ENCODE measurements at regions not wholly inside any gene's neighbourhood (a gene's known extent, or its start where the extent isn't known, plus 50 kb on each side); places are given as distances from the start of the nearest gene placed in this dataset.

DNA sequence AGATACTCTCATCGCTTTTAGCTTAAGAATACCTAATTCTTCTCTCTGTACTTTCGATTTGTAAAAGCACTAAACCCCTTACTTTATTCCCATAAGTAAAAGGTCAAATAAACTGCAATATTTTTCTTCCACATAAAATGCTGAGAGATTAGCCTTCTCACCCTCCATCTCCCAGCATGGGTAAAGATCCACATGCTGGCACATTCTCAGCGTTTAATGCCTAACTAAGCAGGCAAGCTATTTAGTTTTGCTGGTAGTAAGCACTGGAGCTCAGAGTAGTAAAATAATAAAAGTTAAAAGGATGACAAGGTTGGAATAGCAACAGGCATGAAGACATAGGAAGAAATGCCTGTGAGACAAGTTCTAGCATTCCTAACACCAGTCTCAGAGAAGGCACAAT is 65.9 kb upstream of the NEBL start:
- DNase-seq (ENCODE audit: low read depth), result no peak

DNA sequence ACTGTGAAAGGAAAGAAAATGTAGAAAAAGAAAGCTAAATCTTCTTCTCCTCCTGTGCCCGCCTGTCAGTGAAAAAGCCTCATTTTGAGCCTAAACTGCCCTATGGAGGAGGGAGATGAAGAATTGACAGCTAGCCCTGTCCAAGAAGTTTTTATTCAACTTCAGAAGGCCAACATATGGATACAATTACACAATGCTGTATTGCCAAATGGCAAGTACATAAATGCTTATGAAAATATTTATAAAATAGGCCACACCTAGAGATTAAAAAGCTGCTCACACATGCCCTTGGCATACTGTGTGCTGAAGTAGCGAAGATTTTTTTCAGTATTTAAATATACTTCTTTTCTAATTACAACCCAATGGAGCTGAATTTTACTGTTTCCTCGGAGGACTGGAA is 65.1 kb upstream of the NEBL start:
- TF ChIP-seq, protein P1, sequence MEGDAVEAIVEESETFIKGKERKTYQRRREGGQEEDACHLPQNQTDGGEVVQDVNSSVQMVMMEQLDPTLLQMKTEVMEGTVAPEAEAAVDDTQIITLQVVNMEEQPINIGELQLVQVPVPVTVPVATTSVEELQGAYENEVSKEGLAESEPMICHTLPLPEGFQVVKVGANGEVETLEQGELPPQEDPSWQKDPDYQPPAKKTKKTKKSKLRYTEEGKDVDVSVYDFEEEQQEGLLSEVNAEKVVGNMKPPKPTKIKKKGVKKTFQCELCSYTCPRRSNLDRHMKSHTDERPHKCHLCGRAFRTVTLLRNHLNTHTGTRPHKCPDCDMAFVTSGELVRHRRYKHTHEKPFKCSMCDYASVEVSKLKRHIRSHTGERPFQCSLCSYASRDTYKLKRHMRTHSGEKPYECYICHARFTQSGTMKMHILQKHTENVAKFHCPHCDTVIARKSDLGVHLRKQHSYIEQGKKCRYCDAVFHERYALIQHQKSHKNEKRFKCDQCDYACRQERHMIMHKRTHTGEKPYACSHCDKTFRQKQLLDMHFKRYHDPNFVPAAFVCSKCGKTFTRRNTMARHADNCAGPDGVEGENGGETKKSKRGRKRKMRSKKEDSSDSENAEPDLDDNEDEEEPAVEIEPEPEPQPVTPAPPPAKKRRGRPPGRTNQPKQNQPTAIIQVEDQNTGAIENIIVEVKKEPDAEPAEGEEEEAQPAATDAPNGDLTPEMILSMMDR (IDR thresholded peaks at IDR 0.05; ENCODE audit: insufficient read depth, low read length, severe bottlenecking), result no peak
- FAIRE-seq (no peak), DNase-seq (ENCODE audit: low read depth) (peak; percentile 57)
- Histone ChIP-seq H3K36me3 (ENCODE audit: control insufficient read depth, insufficient read depth, low read length) (no peaks in the 10 kb centered on the region), H3K4me3 (ENCODE audit: low read depth, low read length) (no peak overlapping the region), H3K27me3 (ENCODE audit: control insufficient read depth, insufficient read depth, low read length) (no peaks in the 10 kb centered on the region)

More for the DNA sequence above, 65.9 kb upstream of the NEBL start:
- FAIRE-seq, result no peak
- Histone ChIP-seq H3K36me3 (ENCODE audit: control insufficient read depth, insufficient read depth, low read length) (no peaks in the 10 kb centered on the region), H3K27me3 (ENCODE audit: control insufficient read depth, insufficient read depth, low read length) (no peaks in the 10 kb centered on the region), H3K4me3 (ENCODE audit: low read depth, low read length) (no peak overlapping the region)
- TF ChIP-seq, protein P1 (IDR thresholded peaks at IDR 0.05; ENCODE audit: insufficient read depth, low read length, severe bottlenecking), result no peak

DNA sequence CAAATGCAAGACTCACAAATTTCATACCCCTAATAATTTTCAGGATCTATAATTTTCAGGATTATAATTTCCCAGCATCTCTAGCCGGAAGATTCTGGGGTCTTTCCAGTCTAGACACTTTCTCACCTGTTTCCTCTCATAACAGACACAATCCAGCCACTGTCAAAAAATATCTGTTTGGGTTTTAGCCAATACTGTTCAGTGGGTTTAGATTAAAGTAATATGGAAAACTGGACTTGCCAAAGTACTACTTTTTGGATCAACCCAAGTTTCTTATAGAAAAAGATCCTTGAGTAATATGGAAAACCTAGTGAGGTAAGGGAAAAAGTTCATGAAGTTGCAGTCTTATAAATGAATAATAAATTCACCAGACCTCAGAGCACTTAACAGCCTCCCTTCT is 62.1 kb upstream of the NEBL start:
- Histone ChIP-seq H3K4me3 (ENCODE audit: low read depth, low read length) (no peak overlapping the region), H3K27me3 (ENCODE audit: control insufficient read depth, insufficient read depth, low read length) (no peaks in the 10 kb centered on the region), H3K36me3 (ENCODE audit: control insufficient read depth, insufficient read depth, low read length) (no peaks in the 10 kb centered on the region)
- TF ChIP-seq, protein P1 (IDR thresholded peaks at IDR 0.05; ENCODE audit: insufficient read depth, low read length, severe bottlenecking), result no peak
- DNase-seq (ENCODE audit: low read depth) (no peak), FAIRE-seq (no peak)

DNA sequence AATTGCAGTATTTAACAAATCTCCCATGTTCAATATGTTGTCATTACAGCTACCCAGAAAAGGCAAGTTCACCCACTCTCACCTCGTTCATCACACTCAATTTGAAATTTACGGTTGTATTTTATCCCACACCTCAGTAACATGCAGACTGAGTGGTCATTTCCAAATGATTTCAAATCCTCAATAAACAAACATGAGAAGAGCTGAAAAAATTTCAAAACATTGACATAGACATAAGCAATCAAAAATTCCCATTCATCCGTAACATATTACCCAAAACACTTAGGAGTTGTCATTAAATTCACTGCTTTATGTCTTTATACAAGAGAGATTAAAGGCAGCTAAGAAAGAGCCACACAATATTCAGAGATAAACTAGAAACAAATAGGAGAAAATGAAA is 61.7 kb upstream of the NEBL start:
- DNase-seq (ENCODE audit: low read depth), result no peak
- TF ChIP-seq, protein P1 (IDR thresholded peaks at IDR 0.05; ENCODE audit: insufficient read depth, low read length, severe bottlenecking), result no peak
- FAIRE-seq, result no peak
- H3K27me3 ChIP-seq (ENCODE audit: control insufficient read depth, insufficient read depth, low read length), result no peaks in the 10 kb centered on the region
- no peaks in the 10 kb centered on the region for H3K36me3 ChIP-seq (ENCODE audit: control insufficient read depth, insufficient read depth, low read length)
- no peak overlapping the region for H3K4me3 ChIP-seq (ENCODE audit: low read depth, low read length)

DNA sequence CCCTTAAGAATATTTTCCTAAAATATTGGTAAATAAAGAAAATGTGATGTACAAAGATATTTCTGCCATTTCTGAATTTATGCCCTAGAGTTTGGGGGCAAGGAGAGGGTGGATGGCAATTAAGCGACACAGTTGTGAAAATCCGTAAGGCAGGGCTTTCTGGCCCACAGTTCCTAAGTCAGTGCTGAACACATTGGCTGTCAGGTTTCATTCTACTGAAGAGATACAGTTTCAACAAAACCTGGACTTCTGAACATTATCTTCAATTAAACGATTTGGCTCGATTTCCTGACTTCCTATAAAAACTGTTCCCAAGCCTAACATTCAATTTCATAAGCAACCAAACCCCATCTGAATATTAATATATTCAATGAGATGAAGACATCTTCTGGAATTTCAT is 61.1 kb upstream of the NEBL start:
- no peak overlapping the region for H3K4me3 ChIP-seq (ENCODE audit: low read depth, low read length)
- H3K36me3 ChIP-seq (ENCODE audit: control insufficient read depth, insufficient read depth, low read length), result no peaks in the 10 kb centered on the region
- TF ChIP-seq, protein P1 (IDR thresholded peaks at IDR 0.05; ENCODE audit: insufficient read depth, low read length, severe bottlenecking), result no peak
- FAIRE-seq (no peak), DNase-seq (ENCODE audit: low read depth) (no peak)
- no peaks in the 10 kb centered on the region for H3K27me3 ChIP-seq (ENCODE audit: control insufficient read depth, insufficient read depth, low read length)

DNA sequence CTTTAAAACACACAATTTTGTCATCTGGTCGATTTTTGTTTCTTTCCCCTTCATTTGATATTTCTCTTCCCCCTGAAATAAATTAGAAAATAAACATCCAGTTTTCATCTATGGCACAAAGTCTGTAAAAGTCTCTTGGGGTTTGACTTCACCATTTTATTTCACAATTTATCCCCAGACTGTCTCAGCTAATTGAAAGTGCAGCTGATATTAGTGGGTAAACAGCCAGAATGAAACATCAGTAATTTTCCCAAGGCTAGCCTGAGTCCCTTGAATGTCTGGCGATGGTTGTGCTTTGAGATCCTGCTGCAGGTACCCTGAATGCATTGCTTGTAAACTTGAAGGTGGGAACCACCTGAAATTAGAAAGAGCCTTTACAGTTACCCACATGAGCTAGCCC is 60.6 kb upstream of the NEBL start:
- FAIRE-seq, result no peak

More for the DNA sequence above, 60.6 kb upstream of the NEBL start:
- Histone ChIP-seq H3K36me3 (ENCODE audit: control insufficient read depth, insufficient read depth, low read length) (no peaks in the 10 kb centered on the region), H3K4me3 (ENCODE audit: low read depth, low read length) (no peak overlapping the region), H3K27me3 (ENCODE audit: control insufficient read depth, insufficient read depth, low read length) (no peaks in the 10 kb centered on the region)
- no peak for DNase-seq (ENCODE audit: low read depth)
- TF ChIP-seq, protein P1 (IDR thresholded peaks at IDR 0.05; ENCODE audit: insufficient read depth, low read length, severe bottlenecking), result no peak

All from bronchial epithelial cell (primary cell).